GM13976 (cell line): ENCODE measurements at regions not wholly inside any gene's neighbourhood (a gene's known extent, or its start where the extent isn't known, plus 50 kb on each side); places are given as distances from the start of the nearest gene placed in this dataset.
"Not testable (repeated sequence)": the region's sequence is repeated elsewhere in the genome, so short reads cannot be mapped to it uniquely, and the experiment has no call there.

ENCODE experiments used
- DNase-seq: peaks from one replicate; pipeline ENCODE4 v3.0.0; 2012; ENCODE audit warnings: low spot score
- in situ Hi-C: fragments of 300-500 bp; cut with MboI; formaldehyde crosslinking; loops from one replicate; pipeline ENCODE4 v1.12.0; 2022; ENCODE audit warnings: low sequenced_read_pairs, mixed read lengths, inconsistent platforms; ENCODE audit not compliant: unreplicated experiment
- TF ChIP-seq, protein P1 (sequence below): IDR thresholded peaks from 2 replicates; pipeline ENCODE4 v1.5.1; 2012; ENCODE audit warnings: borderline replicate concordance, mild to moderate bottlenecking; ENCODE audit not compliant: insufficient read depth; ENCODE audit errors: extremely low read depth, missing control alignments, control extremely low read depth

- in situ Hi-C loops: no loop called here
- no peak for DNase-seq
- TF ChIP-seq, protein P1, sequence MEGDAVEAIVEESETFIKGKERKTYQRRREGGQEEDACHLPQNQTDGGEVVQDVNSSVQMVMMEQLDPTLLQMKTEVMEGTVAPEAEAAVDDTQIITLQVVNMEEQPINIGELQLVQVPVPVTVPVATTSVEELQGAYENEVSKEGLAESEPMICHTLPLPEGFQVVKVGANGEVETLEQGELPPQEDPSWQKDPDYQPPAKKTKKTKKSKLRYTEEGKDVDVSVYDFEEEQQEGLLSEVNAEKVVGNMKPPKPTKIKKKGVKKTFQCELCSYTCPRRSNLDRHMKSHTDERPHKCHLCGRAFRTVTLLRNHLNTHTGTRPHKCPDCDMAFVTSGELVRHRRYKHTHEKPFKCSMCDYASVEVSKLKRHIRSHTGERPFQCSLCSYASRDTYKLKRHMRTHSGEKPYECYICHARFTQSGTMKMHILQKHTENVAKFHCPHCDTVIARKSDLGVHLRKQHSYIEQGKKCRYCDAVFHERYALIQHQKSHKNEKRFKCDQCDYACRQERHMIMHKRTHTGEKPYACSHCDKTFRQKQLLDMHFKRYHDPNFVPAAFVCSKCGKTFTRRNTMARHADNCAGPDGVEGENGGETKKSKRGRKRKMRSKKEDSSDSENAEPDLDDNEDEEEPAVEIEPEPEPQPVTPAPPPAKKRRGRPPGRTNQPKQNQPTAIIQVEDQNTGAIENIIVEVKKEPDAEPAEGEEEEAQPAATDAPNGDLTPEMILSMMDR: no peak
These were observed 239.2 kb upstream of the GNPDA2 start for GRCh38 chr4:44965435-44966095.

- DNase-seq, in situ Hi-C loops: not testable (repeated sequence)
These were observed 237.7 kb upstream of the GNPDA2 start for GRCh38 chr4:44964086-44964485.

GRCh38 chr4:44961001-44961755 lies 234.8 kb upstream of the GNPDA2 start:
- TF ChIP-seq, protein P1: no peak
- no peak for DNase-seq
- in situ Hi-C loops: no loop called here

GRCh38 chr4:44931720-44932119 lies 205.4 kb upstream of the GNPDA2 start:
- TF ChIP-seq, protein P1: no peak
- in situ Hi-C loops: no loop called here
- no peak for DNase-seq

- in situ Hi-C loops: no loop called here
- DNase-seq: no peak
- TF ChIP-seq, protein P1: no peak
These were observed 202.4 kb upstream of the GNPDA2 start for GRCh38 chr4:44928785-44929184.

DNA sequence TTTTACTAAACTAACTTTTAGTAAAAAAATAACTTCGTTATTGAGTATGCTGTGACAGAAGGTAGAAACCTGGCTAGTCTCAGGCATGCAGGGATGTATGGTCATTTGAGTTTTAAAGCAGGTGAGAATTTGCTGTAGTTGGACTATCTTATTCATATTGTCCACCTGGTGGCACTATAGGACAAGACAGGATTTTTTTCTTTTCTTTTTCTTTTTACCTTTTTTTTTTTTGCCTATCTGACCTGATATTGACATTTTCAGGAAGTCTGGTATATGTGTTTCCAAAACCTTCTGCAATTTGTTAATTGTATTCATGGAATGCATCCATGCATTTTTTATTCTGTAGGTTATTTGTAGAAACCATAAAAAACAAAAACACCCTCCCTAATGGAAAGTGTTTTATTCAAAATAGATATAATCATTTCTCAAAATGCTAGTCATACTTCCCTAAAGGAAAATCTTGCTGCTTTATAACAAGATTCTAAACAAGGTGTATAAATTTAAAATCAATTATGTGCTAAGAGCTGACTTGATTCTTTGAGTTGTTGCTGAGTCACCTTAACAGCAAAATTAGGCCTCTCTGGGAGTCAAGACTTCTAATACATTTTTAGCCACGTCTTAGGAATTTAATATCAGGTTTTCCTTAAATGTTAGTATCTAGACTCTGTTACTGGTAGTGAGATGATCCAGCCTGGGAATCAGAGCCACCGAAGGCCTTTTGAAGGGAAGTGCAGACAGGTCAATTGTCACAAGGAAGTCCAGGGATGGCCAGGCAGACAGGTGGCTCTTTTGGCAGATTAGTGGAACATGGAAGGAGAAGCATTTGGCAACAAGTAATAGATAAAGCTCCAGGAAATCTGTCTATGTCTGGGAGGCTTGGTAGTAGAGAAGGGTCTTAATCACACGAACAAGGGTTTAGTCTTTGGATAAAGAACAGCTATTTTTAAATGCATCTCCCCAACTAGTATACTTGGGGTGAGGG lies 201.3 kb upstream of the GNPDA2 start:
- TF ChIP-seq, protein P1: peak; percentile 39
- DNase-seq: no peak
- in situ Hi-C loops: no loop called here
